GM18861 (cell line): ENCODE measurements at regions not wholly inside any gene's neighbourhood (a gene's known extent, or its start where the extent isn't known, plus 50 kb on each side); places are given as distances from the start of the nearest gene placed in this dataset.
A peak's percentile ranks its signal among the peaks of the same experiment; 100 is the strongest.
"Not testable (repeated sequence)": the region's sequence is repeated elsewhere in the genome, so short reads cannot be mapped to it uniquely, and the experiment has no call there.

ENCODE experiments used
- ATAC-seq: cut with Tn5 transposase; IDR thresholded peaks from one replicate; pipeline ENCODE4 v1.9.1; 2021; ENCODE audit not compliant: unreplicated experiment

DNA sequence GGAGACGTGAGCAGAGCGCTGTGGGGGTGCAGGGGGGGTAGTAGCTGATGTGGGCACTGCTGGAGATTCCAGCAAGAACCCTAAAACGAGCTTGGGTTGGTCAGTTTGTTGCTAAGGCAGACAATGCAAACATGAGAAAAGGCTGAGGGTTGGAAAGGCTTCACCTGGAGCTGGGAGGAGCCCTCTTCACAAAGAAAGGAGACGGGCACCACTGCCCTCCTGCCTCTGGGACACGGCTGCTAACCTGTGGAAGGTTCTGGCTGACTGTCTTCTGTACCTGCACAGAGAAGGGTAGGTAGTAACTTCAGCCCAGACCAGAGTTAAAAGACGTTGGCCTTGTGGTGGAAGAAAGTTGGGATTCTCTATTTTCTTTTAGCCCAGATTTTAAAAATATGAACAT is 108.7 kb downstream of the SUCLA2 start:
- ATAC-seq: no peak

- no peak for ATAC-seq
These were observed 110.8 kb downstream of the SUCLA2 start for GRCh38 chr13:47890146-47890814.

DNA sequence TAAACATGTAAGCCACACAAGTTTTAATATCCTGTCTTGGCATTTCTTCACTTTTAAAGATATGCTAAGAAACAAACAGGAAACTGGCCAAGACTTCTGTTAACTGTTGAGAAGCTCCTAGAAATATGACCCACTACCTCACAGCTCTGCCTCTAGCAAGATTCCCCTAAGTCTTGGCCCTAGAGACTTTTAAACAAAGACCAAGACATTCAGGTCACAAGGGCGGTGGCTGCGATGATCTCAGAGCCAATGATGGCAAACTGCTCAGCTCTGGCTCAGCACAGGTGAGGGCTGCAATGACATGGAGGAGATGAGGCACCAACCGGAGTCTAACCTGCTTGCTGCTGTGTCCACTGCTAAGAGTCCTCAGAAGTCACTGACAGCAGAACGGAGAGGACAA is 114.8 kb downstream of the SUCLA2 start:
- ATAC-seq: no peak

- no peak for ATAC-seq
These were observed 125.9 kb downstream of the SUCLA2 start for GRCh38 chr13:47875201-47875600.

DNA sequence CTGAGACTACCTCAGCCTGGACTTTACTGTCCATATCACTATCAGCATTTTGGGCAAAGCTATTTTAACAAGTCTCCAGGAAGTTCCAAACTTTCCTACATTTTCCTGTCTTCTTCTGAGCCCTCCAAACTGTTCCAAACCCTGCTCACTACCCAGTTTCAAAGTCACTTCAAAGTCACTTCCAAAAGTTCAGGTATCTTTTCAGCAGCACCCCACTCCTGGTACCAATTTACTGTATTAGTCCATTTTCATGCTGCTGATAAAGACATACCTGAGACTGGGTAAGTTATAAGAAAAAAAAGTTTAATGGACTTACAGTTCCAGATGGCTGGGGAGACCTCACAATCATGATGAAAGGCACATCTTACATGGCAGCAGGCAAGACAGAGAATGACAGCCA is 127.1 kb downstream of the SUCLA2 start:
- not testable (repeated sequence) for ATAC-seq

DNA sequence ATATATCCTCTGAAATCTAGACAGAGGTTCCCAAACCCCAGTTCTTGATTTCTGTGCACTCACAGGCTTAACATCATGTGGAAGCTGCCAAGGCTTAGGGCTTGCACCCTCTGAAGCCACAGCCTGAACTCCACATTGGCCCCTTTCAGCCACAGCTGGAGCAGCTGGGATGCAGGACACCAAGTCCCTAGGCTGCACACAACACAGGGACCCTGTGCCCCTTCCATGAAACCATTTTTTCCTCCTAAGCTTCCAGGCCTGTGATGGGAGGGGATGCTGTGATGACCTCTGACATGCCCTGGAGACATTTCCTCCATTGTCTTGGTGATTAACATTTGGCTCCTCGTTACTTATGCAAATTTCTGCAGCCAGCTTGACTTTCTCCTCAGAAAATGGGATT is 127.8 kb downstream of the SUCLA2 start:
- ATAC-seq: not testable (repeated sequence)

- no peak for ATAC-seq
These were observed 131.3 kb downstream of the SUCLA2 start for GRCh38 chr13:47869776-47870175.

DNA sequence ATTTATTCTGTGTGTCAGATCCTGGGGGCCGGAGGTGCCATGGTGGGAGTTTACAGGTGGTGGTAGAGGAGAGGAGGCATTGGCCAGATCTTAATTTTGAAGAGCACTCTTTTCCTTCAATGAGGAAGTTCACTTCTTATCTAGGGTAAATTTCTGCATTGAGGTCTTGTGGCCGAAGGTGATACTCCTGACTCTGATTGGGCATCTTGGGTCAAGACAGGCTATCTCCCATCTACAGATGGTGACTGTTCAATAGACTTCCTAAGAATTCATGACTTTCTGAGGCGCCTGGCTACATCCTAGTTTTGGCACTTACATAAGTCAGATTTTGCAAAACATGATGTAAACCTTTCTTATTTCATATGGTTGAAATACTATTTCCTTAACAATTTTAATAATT is 135.2 kb downstream of the SUCLA2 start:
- ATAC-seq: no peak

DNA sequence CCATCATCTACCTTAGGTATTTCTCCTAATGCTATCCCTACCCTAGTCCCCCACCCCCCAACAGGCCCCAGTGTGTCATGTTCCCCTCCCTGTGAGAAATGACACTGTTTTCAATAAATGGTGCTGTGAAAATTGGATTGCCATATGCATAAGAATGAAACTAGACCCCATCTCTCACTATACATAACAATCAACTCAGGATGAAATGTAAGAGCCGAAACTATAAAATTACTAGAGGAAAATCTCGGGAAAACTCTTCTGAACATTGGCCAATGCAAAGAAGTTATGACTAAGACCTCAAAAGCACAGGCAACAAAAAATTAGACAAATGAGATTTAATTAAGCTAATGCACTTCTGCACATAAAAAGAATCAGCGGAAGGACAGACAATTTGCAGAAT is 138.2 kb downstream of the SUCLA2 start:
- no peak for ATAC-seq

DNA sequence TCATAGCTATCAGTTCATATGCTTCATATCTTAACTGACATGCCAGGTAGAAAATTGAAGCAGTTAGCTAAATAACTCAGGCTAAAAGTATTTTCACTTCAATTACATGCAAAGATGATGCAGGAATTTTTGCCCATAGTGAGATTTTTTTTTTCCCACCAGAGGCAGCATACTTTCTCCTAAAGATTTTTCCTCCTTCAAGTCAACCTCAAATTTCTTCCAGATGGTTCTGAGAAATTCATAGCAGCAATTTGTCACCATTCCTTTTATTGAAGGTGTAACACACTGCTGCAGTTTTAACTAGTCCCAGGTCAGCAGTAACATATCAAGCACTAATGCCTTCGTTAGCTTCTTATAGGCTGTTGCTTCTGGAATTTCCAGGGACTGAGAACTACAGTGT is 141.9 kb downstream of the SUCLA2 start:
- no peak for ATAC-seq

DNA sequence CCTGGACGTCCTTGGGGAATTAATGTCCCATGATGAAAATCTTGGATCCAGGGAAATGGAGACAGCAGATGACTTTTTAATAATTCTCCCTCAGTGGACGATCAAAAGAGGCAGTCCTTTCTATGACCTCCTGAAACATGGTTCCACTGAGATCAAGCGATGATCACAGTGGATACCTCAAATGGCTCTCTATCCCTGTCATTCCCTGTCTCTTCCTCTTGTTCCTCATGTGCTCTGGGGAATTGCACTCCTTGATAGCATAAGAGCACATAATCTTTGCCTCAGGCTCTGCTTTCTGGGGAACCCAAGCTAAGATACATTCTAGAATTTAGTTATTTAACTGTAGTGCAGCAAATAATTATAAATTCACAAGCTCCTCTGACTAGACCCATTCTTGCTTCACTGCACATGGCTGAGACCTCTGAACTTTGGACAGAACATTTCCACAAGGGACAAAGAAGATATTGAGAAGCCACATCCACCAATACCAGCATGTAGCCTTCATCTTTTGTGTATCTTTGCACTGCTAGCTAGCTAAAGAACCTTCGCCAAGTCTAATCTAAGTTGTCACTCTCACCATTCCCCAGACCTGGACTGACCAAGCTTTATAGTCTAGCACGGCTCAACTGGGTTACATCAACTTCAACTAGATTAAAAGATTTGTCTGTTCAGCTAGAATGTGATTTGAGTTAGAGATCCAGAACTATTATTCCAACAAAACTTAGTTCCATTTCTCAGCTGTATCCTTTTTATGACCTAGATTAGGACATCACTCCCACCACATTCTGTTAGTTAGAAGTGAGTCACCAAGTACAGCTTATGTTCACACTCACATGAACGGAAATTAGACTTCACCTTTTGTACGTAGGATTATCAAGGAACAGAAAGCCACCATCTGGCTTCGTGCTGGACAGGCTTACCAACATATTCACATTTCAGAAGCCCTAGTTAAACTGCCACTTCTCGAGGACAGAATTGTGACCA is 142.7 kb downstream of the SUCLA2 start:
- ATAC-seq: no peak

DNA sequence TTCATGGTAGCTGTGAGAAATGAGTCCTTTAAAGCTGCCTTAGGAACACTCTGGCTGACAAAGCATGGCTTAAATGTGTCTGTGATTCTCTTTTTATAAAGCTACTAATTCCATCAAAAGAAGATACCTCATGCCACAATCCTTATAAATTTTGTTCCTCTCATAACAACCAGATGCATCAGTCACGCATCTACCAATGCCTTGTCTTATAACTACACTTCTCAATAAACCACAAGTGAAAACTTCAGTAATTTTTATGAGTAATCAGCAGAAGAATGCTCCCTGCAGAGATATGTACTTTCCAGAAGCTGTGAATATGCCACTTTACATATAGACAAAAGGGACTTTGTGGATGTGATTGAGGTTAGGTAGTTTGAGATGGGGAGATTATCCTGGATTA is 147.8 kb downstream of the SUCLA2 start:
- ATAC-seq: no peak

GRCh38 chr13:47846886-47847285 is 154.2 kb downstream of the SUCLA2 start:
- ATAC-seq: no peak

GRCh38 chr13:47845981-47846380 is 155.1 kb downstream of the SUCLA2 start:
- no peak for ATAC-seq

GRCh38 chr13:47843005-47843404 is 158.1 kb downstream of the SUCLA2 start:
- peak; percentile 94 for ATAC-seq

- no peak for ATAC-seq
These were observed 159.9 kb downstream of the SUCLA2 start for GRCh38 chr13:47841151-47841550.

GRCh38 chr13:47837906-47838305 is 163.2 kb downstream of the SUCLA2 start:
- no peak for ATAC-seq

DNA sequence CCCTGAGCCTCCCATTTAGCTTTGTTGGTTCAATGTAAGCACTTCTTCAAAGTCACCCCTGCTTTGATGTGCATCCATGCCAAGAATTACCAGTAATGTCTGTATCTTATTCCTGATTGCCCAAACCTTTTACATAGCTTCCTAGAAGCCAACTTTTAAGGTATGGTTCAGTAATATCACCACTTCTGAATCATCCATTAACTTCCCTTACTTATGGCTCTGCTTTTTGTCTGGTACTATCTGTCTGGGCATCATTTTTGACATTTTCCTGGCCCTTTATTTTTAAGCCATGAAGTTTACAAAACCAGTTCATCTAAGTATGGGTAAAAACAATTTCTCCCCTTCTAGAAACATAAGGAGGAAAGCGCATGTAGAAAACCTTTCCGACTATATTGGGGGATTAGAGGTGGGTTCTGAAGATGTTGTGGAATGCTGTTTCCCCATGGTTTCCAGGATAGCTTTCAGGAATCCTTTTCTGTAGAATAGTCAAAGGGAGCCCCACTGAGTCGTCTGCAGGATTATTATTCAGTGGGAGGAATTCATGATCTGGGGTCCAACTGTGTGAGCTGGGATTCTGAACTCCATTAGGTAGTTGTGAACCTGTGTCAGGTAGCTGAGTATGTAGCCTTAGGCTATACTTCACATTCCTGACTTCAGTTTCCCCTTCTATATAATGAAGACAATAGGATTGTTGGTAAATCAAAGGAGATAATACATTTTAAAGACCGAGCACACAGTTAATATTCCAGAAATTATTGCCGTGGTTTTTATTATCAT is 163.8 kb downstream of the SUCLA2 start:
- ATAC-seq: no peak

DNA sequence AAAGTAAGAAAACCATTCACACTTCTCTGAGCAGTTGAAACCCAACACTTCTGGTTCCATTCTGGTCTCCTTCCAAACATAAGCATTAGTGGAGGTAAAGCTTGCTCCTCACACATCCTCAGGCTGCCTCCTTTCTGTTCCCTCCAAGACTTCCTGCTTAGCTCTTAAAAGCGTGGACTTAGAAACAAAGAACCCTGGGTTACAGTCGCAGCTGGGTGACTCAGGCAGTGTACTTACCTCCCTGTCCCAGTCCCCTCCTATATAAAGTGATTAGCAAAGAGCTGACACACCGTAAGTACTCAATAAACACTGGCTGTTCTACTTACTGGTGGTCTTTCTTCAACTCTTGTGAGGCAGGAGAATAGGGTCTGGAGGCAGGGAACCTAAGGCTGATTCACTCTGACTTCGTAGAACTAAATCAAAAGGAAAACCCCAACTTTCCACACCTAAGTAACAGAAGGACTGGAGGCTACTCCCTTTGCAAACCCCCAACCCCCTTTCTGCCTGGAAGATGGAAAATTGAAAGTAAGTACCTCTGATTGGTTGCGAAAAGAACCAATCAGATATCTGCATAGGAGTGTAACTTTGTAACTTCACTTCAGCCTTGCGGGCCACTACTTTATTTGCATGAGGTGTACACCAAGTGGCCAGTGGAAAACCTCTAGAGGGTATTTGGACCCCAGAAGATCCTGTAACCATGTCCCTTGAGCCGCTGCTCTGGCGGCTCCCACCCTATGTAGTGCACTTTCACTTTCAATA is 165.4 kb downstream of the SUCLA2 start:
- ATAC-seq: no peak

- no peak for ATAC-seq
These were observed 168.6 kb downstream of the SUCLA2 start for GRCh38 chr13:47832458-47832972.

DNA sequence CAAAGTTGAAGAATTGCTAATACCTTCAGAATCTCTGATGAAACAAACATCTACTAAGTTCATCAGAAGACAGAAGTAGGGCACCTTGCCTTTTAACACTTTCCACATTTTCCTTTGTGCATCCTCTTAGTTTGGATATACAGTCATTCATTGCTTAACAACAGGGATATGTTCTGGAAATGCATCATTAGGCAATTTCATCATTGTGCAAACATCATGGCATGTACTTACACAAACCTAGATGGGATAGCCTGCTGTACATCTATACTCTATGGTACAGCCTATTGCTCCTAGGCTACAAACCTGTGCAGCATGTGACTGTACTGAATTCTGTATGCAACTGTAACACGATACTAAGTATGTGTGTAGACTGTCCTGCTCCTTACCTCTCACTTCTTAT is 169.8 kb downstream of the SUCLA2 start:
- ATAC-seq: no peak
